Hepatocyte (in vitro differentiated cells): ENCODE measurements at regions not wholly inside any gene's neighbourhood (a gene's known extent, or its start where the extent isn't known, plus 50 kb on each side); places are given as distances from the start of the nearest gene placed in this dataset.

Experiments used
- CTCF ChIP-seq: fragments of 200-600 bp; sonication (generic); IDR thresholded peaks from 2 replicates; pipeline ENCODE4 v1.5.1; 2016; ENCODE audit warnings: antibody characterized with exemption, mild to moderate bottlenecking; ENCODE audit not compliant: poor library complexity
- EZH2 ChIP-seq: fragments of 200-600 bp; sonication (generic); IDR thresholded peaks from 2 replicates; pipeline ENCODE4 v1.6.1; 2016; ENCODE audit warnings: antibody characterized with exemption, mild to moderate bottlenecking, borderline replicate concordance

- TF ChIP-seq CTCF: no peak
- no peak for TF ChIP-seq EZH2
Measured at GRCh38 chr21:15151385-15152103, 86.7 kb upstream of the NRIP1 start.
